ENCODE measurements at regions not wholly inside any gene's neighbourhood (a gene's known extent, or its start where the extent isn't known, plus 50 kb on each side); places are given as distances from the start of the nearest gene placed in this dataset.

GRCh38 chr20:54368570-54368969 is 106.8 kb upstream of the DOK5 start:
- no peaks in the 10 kb centered on the region for H3K36me3 ChIP-seq (replicated peaks in 1 of 2; ENCODE audit: control insufficient read depth in 1 of 2, insufficient read depth in 2 of 2, low read length in 2 of 2)
- H3K4me1 ChIP-seq (ENCODE audit: control insufficient read depth in 1 of 2, insufficient read depth in 2 of 2, low read length in 2 of 2): no peaks in the 10 kb centered on the region
- H4K20me1 ChIP-seq (ENCODE audit: insufficient read depth, low read length): no peaks in the 10 kb centered on the region
- peaks cover 0 to 2% of the 10 kb centered on the region in 2 donors for H3K27me3 ChIP-seq (ENCODE audit: control insufficient read depth in 2 of 2, insufficient read depth in 2 of 2, low read length in 2 of 2)
- DNase-seq: no peak
- TF ChIP-seq, protein P1, sequence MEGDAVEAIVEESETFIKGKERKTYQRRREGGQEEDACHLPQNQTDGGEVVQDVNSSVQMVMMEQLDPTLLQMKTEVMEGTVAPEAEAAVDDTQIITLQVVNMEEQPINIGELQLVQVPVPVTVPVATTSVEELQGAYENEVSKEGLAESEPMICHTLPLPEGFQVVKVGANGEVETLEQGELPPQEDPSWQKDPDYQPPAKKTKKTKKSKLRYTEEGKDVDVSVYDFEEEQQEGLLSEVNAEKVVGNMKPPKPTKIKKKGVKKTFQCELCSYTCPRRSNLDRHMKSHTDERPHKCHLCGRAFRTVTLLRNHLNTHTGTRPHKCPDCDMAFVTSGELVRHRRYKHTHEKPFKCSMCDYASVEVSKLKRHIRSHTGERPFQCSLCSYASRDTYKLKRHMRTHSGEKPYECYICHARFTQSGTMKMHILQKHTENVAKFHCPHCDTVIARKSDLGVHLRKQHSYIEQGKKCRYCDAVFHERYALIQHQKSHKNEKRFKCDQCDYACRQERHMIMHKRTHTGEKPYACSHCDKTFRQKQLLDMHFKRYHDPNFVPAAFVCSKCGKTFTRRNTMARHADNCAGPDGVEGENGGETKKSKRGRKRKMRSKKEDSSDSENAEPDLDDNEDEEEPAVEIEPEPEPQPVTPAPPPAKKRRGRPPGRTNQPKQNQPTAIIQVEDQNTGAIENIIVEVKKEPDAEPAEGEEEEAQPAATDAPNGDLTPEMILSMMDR (IDR thresholded peaks at IDR 0.05): no peak
- no peak overlapping the region for H3K4me2 ChIP-seq (replicated peaks; ENCODE audit: extremely low read depth, low read length, poor library complexity, severe bottlenecking)
- Mint-ChIP-seq H3K9me3 (peaks cover 0 to 3% (median 0%) of the 10 kb centered on the region in 7 donors), H3K4me1 (no peaks in the 10 kb centered on the region), H3K27ac (no peak overlapping the region), H3K27me3 (ENCODE audit: low read depth in 3 of 3) (peaks cover 0 to 2% (median 1%) of the 10 kb centered on the region in 3 donors), H3K36me3 (no peaks in the 10 kb centered on the region), H3K4me3 (no peak overlapping the region)
- H3K79me2 ChIP-seq (ENCODE audit: insufficient read depth, low read length): no peaks in the 10 kb centered on the region
- H3K27ac ChIP-seq (ENCODE audit: low read depth in 1 of 2, low read length in 2 of 2): no peak overlapping the region
- 71% methylated on average over 2 of the region's 6 CpGs for WGBS (ENCODE audit: insufficient coverage)
- H3K9ac ChIP-seq (ENCODE audit: insufficient read depth, low read length, poor library complexity, severe bottlenecking): no peak overlapping the region
- no peak overlapping the region for H3K4me3 ChIP-seq (replicated peaks in 1 of 3; ENCODE audit: low read depth in 2 of 3, low read length in 3 of 3)
- no peaks in the 10 kb centered on the region for H3K9me3 ChIP-seq (replicated peaks in 1 of 2; ENCODE audit: control insufficient read depth in 1 of 2, insufficient read depth in 1 of 2, low read length in 2 of 2)
- no peak overlapping the region for H2AFZ ChIP-seq (ENCODE audit: insufficient read depth, low read depth, low read length, poor library complexity, severe bottlenecking)
- intact Hi-C loops (cut with micrococcal nuclease): no loop called here

GRCh38 chr20:54372313-54372712 is 103.1 kb upstream of the DOK5 start:
- no peaks in the 10 kb centered on the region for H4K20me1 ChIP-seq (ENCODE audit: insufficient read depth, low read length)
- H3K4me3 ChIP-seq (replicated peaks in 1 of 3; ENCODE audit: low read depth in 2 of 3, low read length in 3 of 3): no peak overlapping the region
- H3K4me1 Mint-ChIP-seq: no peaks in the 10 kb centered on the region
- no peaks in the 10 kb centered on the region for H3K9me3 ChIP-seq (replicated peaks in 1 of 2; ENCODE audit: control insufficient read depth in 1 of 2, insufficient read depth in 1 of 2, low read length in 2 of 2)
- H3K4me3 Mint-ChIP-seq: no peak overlapping the region
- H3K27ac Mint-ChIP-seq: no peak overlapping the region
- intact Hi-C loops (cut with micrococcal nuclease): no loop called here
- H3K27me3 ChIP-seq (ENCODE audit: control insufficient read depth in 2 of 2, insufficient read depth in 2 of 2, low read length in 2 of 2): no peaks in the 10 kb centered on the region
- H3K27me3 Mint-ChIP-seq (ENCODE audit: low read depth in 3 of 3): peaks cover 0 to 2% (median 0%) of the 10 kb centered on the region in 3 donors
- H3K79me2 ChIP-seq (ENCODE audit: insufficient read depth, low read length): no peaks in the 10 kb centered on the region
- H3K9me3 Mint-ChIP-seq: peaks cover 0 to 3% (median 0%) of the 10 kb centered on the region in 7 donors
- TF ChIP-seq, protein P1 (IDR thresholded peaks at IDR 0.05): no peak
- H3K27ac ChIP-seq (ENCODE audit: low read depth in 1 of 2, low read length in 2 of 2): no peak overlapping the region
- H3K4me2 ChIP-seq (replicated peaks; ENCODE audit: extremely low read depth, low read length, poor library complexity, severe bottlenecking): no peak overlapping the region
- H2AFZ ChIP-seq (ENCODE audit: insufficient read depth, low read depth, low read length, poor library complexity, severe bottlenecking): no peak overlapping the region
- H3K4me1 ChIP-seq (ENCODE audit: control insufficient read depth in 1 of 2, insufficient read depth in 2 of 2, low read length in 2 of 2): no peaks in the 10 kb centered on the region
- WGBS (ENCODE audit: insufficient coverage): no CpG with 5 or more reads among the region's 1 CpG
- no peaks in the 10 kb centered on the region for H3K36me3 ChIP-seq (replicated peaks in 1 of 2; ENCODE audit: control insufficient read depth in 1 of 2, insufficient read depth in 2 of 2, low read length in 2 of 2)
- DNase-seq: no peak
- H3K9ac ChIP-seq (ENCODE audit: insufficient read depth, low read length, poor library complexity, severe bottlenecking): no peak overlapping the region
- no peaks in the 10 kb centered on the region for H3K36me3 Mint-ChIP-seq

Measured in CD14-positive monocyte (primary cell).